ENCODE measurements at regions not wholly inside any gene's neighbourhood (a gene's known extent, or its start where the extent isn't known, plus 50 kb on each side); places are given as distances from the start of the nearest gene placed in this dataset.

GRCh38 chr6:97450087-97450486 lies 167.1 kb upstream of the MMS22L start:
- Histone ChIP-seq H3K4me1 (ENCODE audit: insufficient read depth, insufficient read length) (no peaks in the 10 kb centered on the region), H3K27me3 (ENCODE audit: insufficient read depth, insufficient read length) (no peaks in the 10 kb centered on the region), H3K36me3 (ENCODE audit: insufficient read depth, insufficient read length, low read length) (no peaks in the 10 kb centered on the region), H3K9ac (ENCODE audit: insufficient read length, low read depth) (no peak overlapping the region), H3K9me3 (ENCODE audit: insufficient read depth, low read length) (no peaks in the 10 kb centered on the region; the same call in 1 of the 2 replicates), H3K4me3 (ENCODE audit: insufficient read length, low read depth) (no peak overlapping the region)
- no peak for DNase-seq (ENCODE audit: low read depth, low spot score)
- TF ChIP-seq YY1 (IDR thresholded peaks at IDR 0.05; ENCODE audit: insufficient read depth, insufficient read length) (no peak), SUZ12 (IDR thresholded peaks at IDR 0.05; ENCODE audit: extremely low read depth, insufficient read depth, insufficient read length) (no peak), ZNF274 (IDR thresholded peaks at IDR 0.05; ENCODE audit: low read depth, low read length) (no peak)

GRCh38 chr6:97456070-97456469 lies 173.1 kb upstream of the MMS22L start:
- TF ChIP-seq YY1 (IDR thresholded peaks at IDR 0.05; ENCODE audit: insufficient read depth, insufficient read length) (no peak), SUZ12 (IDR thresholded peaks at IDR 0.05; ENCODE audit: extremely low read depth, insufficient read depth, insufficient read length) (no peak), ZNF274 (IDR thresholded peaks at IDR 0.05; ENCODE audit: low read depth, low read length) (no peak)
- no peaks in the 10 kb centered on the region for H3K27me3 ChIP-seq (ENCODE audit: insufficient read depth, insufficient read length)
- no peak overlapping the region for H3K9ac ChIP-seq (ENCODE audit: insufficient read length, low read depth)
- H3K36me3 ChIP-seq (ENCODE audit: insufficient read depth, insufficient read length, low read length) = no peaks in the 10 kb centered on the region
- no peaks in the 10 kb centered on the region for H3K9me3 ChIP-seq (ENCODE audit: insufficient read depth, low read length)
- DNase-seq (ENCODE audit: low read depth, low spot score) = no peak
- H3K4me1 ChIP-seq (ENCODE audit: insufficient read depth, insufficient read length) = no peaks in the 10 kb centered on the region
- H3K4me3 ChIP-seq (ENCODE audit: insufficient read length, low read depth) = no peak overlapping the region

GRCh38 chr6:97459535-97459934 lies 176.5 kb upstream of the MMS22L start:
- Histone ChIP-seq H3K4me3 (ENCODE audit: insufficient read length, low read depth) (no peak overlapping the region), H3K9me3 (ENCODE audit: insufficient read depth, low read length) (no peaks in the 10 kb centered on the region), H3K9ac (ENCODE audit: insufficient read length, low read depth) (no peak overlapping the region), H3K36me3 (ENCODE audit: insufficient read depth, insufficient read length, low read length) (no peaks in the 10 kb centered on the region), H3K4me1 (ENCODE audit: insufficient read depth, insufficient read length) (no peaks in the 10 kb centered on the region), H3K27me3 (ENCODE audit: insufficient read depth, insufficient read length) (no peaks in the 10 kb centered on the region)
- TF ChIP-seq SUZ12 (IDR thresholded peaks at IDR 0.05; ENCODE audit: extremely low read depth, insufficient read depth, insufficient read length) (no peak), YY1 (IDR thresholded peaks at IDR 0.05; ENCODE audit: insufficient read depth, insufficient read length) (no peak), ZNF274 (IDR thresholded peaks at IDR 0.05; ENCODE audit: low read depth, low read length) (no peak)
- no peak for DNase-seq (ENCODE audit: low read depth, low spot score)

- TF ChIP-seq YY1 (IDR thresholded peaks at IDR 0.05; ENCODE audit: insufficient read depth, insufficient read length) (no peak), ZNF274 (IDR thresholded peaks at IDR 0.05; ENCODE audit: low read depth, low read length) (no peak)
- no peak overlapping the region for H3K9ac ChIP-seq (ENCODE audit: insufficient read length, low read depth)
- DNase-seq (ENCODE audit: low read depth, low spot score) = no peak
- H3K36me3 ChIP-seq (ENCODE audit: insufficient read depth, insufficient read length, low read length) = no peaks in the 10 kb centered on the region
- H3K4me3 ChIP-seq (ENCODE audit: insufficient read length, low read depth) = no peak overlapping the region
- no peaks in the 10 kb centered on the region for H3K4me1 ChIP-seq (ENCODE audit: insufficient read depth, insufficient read length)
- H3K27me3 ChIP-seq (ENCODE audit: insufficient read depth, insufficient read length) = no peaks in the 10 kb centered on the region
- no peaks in the 10 kb centered on the region for H3K9me3 ChIP-seq (ENCODE audit: insufficient read depth, low read length)
Observed at GRCh38 chr6:97459986-97460385, 177.0 kb upstream of the MMS22L start.

- no peak for TF ChIP-seq YY1 (IDR thresholded peaks at IDR 0.05; ENCODE audit: insufficient read depth, insufficient read length)
- TF ChIP-seq ZNF274 (IDR thresholded peaks at IDR 0.05; ENCODE audit: low read depth, low read length) = no peak
- no peak for TF ChIP-seq SUZ12 (IDR thresholded peaks at IDR 0.05; ENCODE audit: extremely low read depth, insufficient read depth, insufficient read length)
- Histone ChIP-seq H3K36me3 (ENCODE audit: insufficient read depth, insufficient read length, low read length) (no peaks in the 10 kb centered on the region), H3K27me3 (ENCODE audit: insufficient read depth, insufficient read length) (no peaks in the 10 kb centered on the region), H3K4me1 (ENCODE audit: insufficient read depth, insufficient read length) (no peaks in the 10 kb centered on the region), H3K9me3 (ENCODE audit: insufficient read depth, low read length) (no peaks in the 10 kb centered on the region), H3K9ac (ENCODE audit: insufficient read length, low read depth) (no peak overlapping the region), H3K4me3 (ENCODE audit: insufficient read length, low read depth) (no peak overlapping the region)
- DNase-seq (ENCODE audit: low read depth, low spot score) = no peak
Observed at GRCh38 chr6:97460394-97461080, 177.5 kb upstream of the MMS22L start.

- TF ChIP-seq ZNF274 (IDR thresholded peaks at IDR 0.05; ENCODE audit: low read depth, low read length) = no peak
- no peak for TF ChIP-seq SUZ12 (IDR thresholded peaks at IDR 0.05; ENCODE audit: extremely low read depth, insufficient read depth, insufficient read length)
- TF ChIP-seq YY1 (IDR thresholded peaks at IDR 0.05; ENCODE audit: insufficient read depth, insufficient read length) = no peak
- no peak overlapping the region for H3K9ac ChIP-seq (ENCODE audit: insufficient read length, low read depth)
- H3K36me3 ChIP-seq (ENCODE audit: insufficient read depth, insufficient read length, low read length) = no peaks in the 10 kb centered on the region
- H3K9me3 ChIP-seq (ENCODE audit: insufficient read depth, low read length) = no peaks in the 10 kb centered on the region
- H3K4me1 ChIP-seq (ENCODE audit: insufficient read depth, insufficient read length) = no peaks in the 10 kb centered on the region
- H3K4me3 ChIP-seq (ENCODE audit: insufficient read length, low read depth) = no peak overlapping the region
- no peak for DNase-seq (ENCODE audit: low read depth, low spot score)
- no peaks in the 10 kb centered on the region for H3K27me3 ChIP-seq (ENCODE audit: insufficient read depth, insufficient read length)
Observed at GRCh38 chr6:97461218-97461617, 178.2 kb upstream of the MMS22L start.

GRCh38 chr6:97462031-97462430 lies 179.0 kb upstream of the MMS22L start:
- H3K4me3 ChIP-seq (ENCODE audit: insufficient read length, low read depth) = no peak overlapping the region
- no peak overlapping the region for H3K9ac ChIP-seq (ENCODE audit: insufficient read length, low read depth)
- H3K36me3 ChIP-seq (ENCODE audit: insufficient read depth, insufficient read length, low read length) = no peaks in the 10 kb centered on the region
- H3K9me3 ChIP-seq (ENCODE audit: insufficient read depth, low read length) = no peaks in the 10 kb centered on the region
- no peaks in the 10 kb centered on the region for H3K27me3 ChIP-seq (ENCODE audit: insufficient read depth, insufficient read length)
- H3K4me1 ChIP-seq (ENCODE audit: insufficient read depth, insufficient read length) = no peaks in the 10 kb centered on the region
- TF ChIP-seq ZNF274 (IDR thresholded peaks at IDR 0.05; ENCODE audit: low read depth, low read length) (no peak), SUZ12 (IDR thresholded peaks at IDR 0.05; ENCODE audit: extremely low read depth, insufficient read depth, insufficient read length) (no peak), YY1 (IDR thresholded peaks at IDR 0.05; ENCODE audit: insufficient read depth, insufficient read length) (no peak)
- DNase-seq (ENCODE audit: low read depth, low spot score) = no peak
